ENCODE measurements at regions not wholly inside any gene's neighbourhood (a gene's known extent, or its start where the extent isn't known, plus 50 kb on each side); places are given as distances from the start of the nearest gene placed in this dataset.

- H3K27me3 ChIP-seq (ENCODE audit: insufficient read depth, low read length), result no peaks in the 10 kb centered on the region
- H3K9ac ChIP-seq (ENCODE audit: low read length), result no peak overlapping the region
- H3F3A ChIP-seq (ENCODE audit: insufficient read depth, low read length), result no peaks in the 10 kb centered on the region
- no peaks in the 10 kb centered on the region for H4K20me1 ChIP-seq (ENCODE audit: insufficient read depth, low read length)
- H3K4me2 ChIP-seq (ENCODE audit: low read length), result no peak overlapping the region
- no peaks in the 10 kb centered on the region for H3K79me2 ChIP-seq (ENCODE audit: insufficient read depth, low read length)
- H3K4me3 ChIP-seq (ENCODE audit: low read depth, low read length, poor library complexity, severe bottlenecking), result no peak overlapping the region
- no peak for TF ChIP-seq CTCF (IDR thresholded peaks at IDR 0.05; ENCODE audit: low read length)
- no peak for TF ChIP-seq EZH2 (IDR thresholded peaks at IDR 0.05; ENCODE audit: borderline replicate concordance, low read length)
- H2AFZ ChIP-seq (ENCODE audit: low read length), result no peak overlapping the region
- H3K9me3 ChIP-seq (ENCODE audit: low read length), result no peaks in the 10 kb centered on the region
- no peaks in the 10 kb centered on the region for H3K4me1 ChIP-seq (ENCODE audit: insufficient read depth, low read length, severe bottlenecking)
- H3K27ac ChIP-seq (ENCODE audit: low read depth, low read length, poor library complexity, severe bottlenecking), result no peak overlapping the region
- no peaks in the 10 kb centered on the region for H3K9me2 ChIP-seq (ENCODE audit: low read depth, low read length)
- no peaks in the 10 kb centered on the region for H3K36me3 ChIP-seq (ENCODE audit: insufficient read depth, low read length)
These were observed 695.6 kb upstream of the PCDH7 start for GRCh38 chr4:30024526-30024925.

- Histone ChIP-seq H3K27me3 (ENCODE audit: insufficient read depth, low read length) (no peaks in the 10 kb centered on the region), H3K27ac (ENCODE audit: low read depth, low read length, poor library complexity, severe bottlenecking) (no peak overlapping the region), H3K4me3 (ENCODE audit: low read depth, low read length, poor library complexity, severe bottlenecking) (no peak overlapping the region), H3K4me1 (ENCODE audit: insufficient read depth, low read length, severe bottlenecking) (no peaks in the 10 kb centered on the region), H2AFZ (ENCODE audit: low read length) (no peak overlapping the region), H4K20me1 (ENCODE audit: insufficient read depth, low read length) (no peaks in the 10 kb centered on the region), H3K4me2 (ENCODE audit: low read length) (no peak overlapping the region), H3K9me2 (ENCODE audit: low read depth, low read length) (no peaks in the 10 kb centered on the region), H3F3A (ENCODE audit: insufficient read depth, low read length) (no peaks in the 10 kb centered on the region), H3K9me3 (ENCODE audit: low read length) (no peaks in the 10 kb centered on the region), H3K79me2 (ENCODE audit: insufficient read depth, low read length) (no peaks in the 10 kb centered on the region), H3K36me3 (ENCODE audit: insufficient read depth, low read length) (no peaks in the 10 kb centered on the region), H3K9ac (ENCODE audit: low read length) (no peak overlapping the region)
- no peak for TF ChIP-seq CTCF (IDR thresholded peaks at IDR 0.05; ENCODE audit: low read length)
- TF ChIP-seq EZH2 (IDR thresholded peaks at IDR 0.05; ENCODE audit: borderline replicate concordance, low read length), result no peak
These were observed 691.3 kb upstream of the PCDH7 start for GRCh38 chr4:30028826-30029225.

GRCh38 chr4:30056016-30056766 lies 664.0 kb upstream of the PCDH7 start:
- Histone ChIP-seq H2AFZ (ENCODE audit: low read length) (no peak overlapping the region), H3K27me3 (ENCODE audit: insufficient read depth, low read length) (no peaks in the 10 kb centered on the region), H3K4me1 (ENCODE audit: insufficient read depth, low read length, severe bottlenecking) (no peaks in the 10 kb centered on the region), H3K4me3 (ENCODE audit: low read depth, low read length, poor library complexity, severe bottlenecking) (no peak overlapping the region), H3F3A (ENCODE audit: insufficient read depth, low read length) (no peaks in the 10 kb centered on the region), H3K9ac (ENCODE audit: low read length) (no peak overlapping the region), H3K79me2 (ENCODE audit: insufficient read depth, low read length) (no peaks in the 10 kb centered on the region), H3K36me3 (ENCODE audit: insufficient read depth, low read length) (no peaks in the 10 kb centered on the region), H3K4me2 (ENCODE audit: low read length) (no peak overlapping the region), H4K20me1 (ENCODE audit: insufficient read depth, low read length) (no peaks in the 10 kb centered on the region), H3K9me3 (ENCODE audit: low read length) (no peaks in the 10 kb centered on the region), H3K9me2 (ENCODE audit: low read depth, low read length) (no peaks in the 10 kb centered on the region), H3K27ac (ENCODE audit: low read depth, low read length, poor library complexity, severe bottlenecking) (no peak overlapping the region)
- TF ChIP-seq EZH2 (IDR thresholded peaks at IDR 0.05; ENCODE audit: borderline replicate concordance, low read length) (no peak), CTCF (IDR thresholded peaks at IDR 0.05; ENCODE audit: low read length) (no peak)
